Skeletal muscle tissue (tissue), 3 donors: ENCODE measurements at regions not wholly inside any gene's neighbourhood (a gene's known extent, or its start where the extent isn't known, plus 50 kb on each side); places are given as distances from the start of the nearest gene placed in this dataset.
A peak's percentile ranks its signal among the peaks of the same experiment; 100 is the strongest.

Experiments used
- H3K27ac ChIP-seq: one replicate; pipeline ENCODE4 v1.7.0; 2013; ENCODE audit warnings: mild to moderate bottlenecking, low read depth, low read length, inconsistent platforms
- H3K27me3 ChIP-seq, 3 donors: one replicate each; pipeline ENCODE4 v1.7.0; 2013; ENCODE audit warnings: low read length in 3 of 3; ENCODE audit not compliant: control insufficient read depth in 3 of 3, insufficient read depth in 3 of 3
- H3K36me3 ChIP-seq, 3 donors: one replicate each; pipeline ENCODE4 v1.7.0; 2013; ENCODE audit warnings: low read length in 3 of 3; ENCODE audit not compliant: control insufficient read depth in 3 of 3, insufficient read depth in 3 of 3
- H3K4me1 ChIP-seq, 3 donors: one replicate each; pipeline ENCODE4 v1.7.0; 2013; ENCODE audit warnings: low read length in 3 of 3, mild to moderate bottlenecking in 3 of 3; ENCODE audit not compliant: control insufficient read depth in 3 of 3, insufficient read depth in 3 of 3
- H3K4me3 ChIP-seq, 3 donors: one replicate each; pipeline ENCODE4 v1.7.0; 2013; ENCODE audit warnings: low read length in 3 of 3
- H3K9ac ChIP-seq, 3 donors: one replicate each; pipeline ENCODE4 v1.7.0; 2013; ENCODE audit warnings: low read length in 3 of 3, mild to moderate bottlenecking in 3 of 3, moderate library complexity in 2 of 3, low read depth in 1 of 3
- H3K9me3 ChIP-seq, 3 donors: one replicate each; pipeline ENCODE4 v1.7.0; 2013; ENCODE audit warnings: low read length in 3 of 3; ENCODE audit not compliant: control insufficient read depth in 3 of 3
- donor health status: Osteomylitis.

GRCh38 chr10:61830072-61830845 lies 71.2 kb upstream of the ARID5B start:
- no peak overlapping the region for H3K27ac ChIP-seq
- peaks cover 3 to 12% (median 7%) of the 10 kb centered on the region in 3 donors for H3K4me1 ChIP-seq
- no peaks in the 10 kb centered on the region for H3K36me3 ChIP-seq
- no peaks in the 10 kb centered on the region for H3K27me3 ChIP-seq
- H3K9me3 ChIP-seq: peaks cover 0 to 7% (median 4%) of the 10 kb centered on the region in 3 donors
- H3K9ac ChIP-seq: no peak overlapping the region
- H3K4me3 ChIP-seq: peak overlapping the region in 1 of 3 donors; percentile 17

- H3K4me3 ChIP-seq: no peak overlapping the region
- H3K27ac ChIP-seq: no peak overlapping the region
- H3K27me3 ChIP-seq: no peaks in the 10 kb centered on the region
- H3K9me3 ChIP-seq: peaks cover 0 to 7% (median 4%) of the 10 kb centered on the region in 3 donors
- peaks cover 5 to 14% (median 7%) of the 10 kb centered on the region in 3 donors for H3K4me1 ChIP-seq
- H3K9ac ChIP-seq: no peak overlapping the region
- no peaks in the 10 kb centered on the region for H3K36me3 ChIP-seq
Measured at GRCh38 chr10:61830846-61831273, 70.6 kb upstream of the ARID5B start.

DNA sequence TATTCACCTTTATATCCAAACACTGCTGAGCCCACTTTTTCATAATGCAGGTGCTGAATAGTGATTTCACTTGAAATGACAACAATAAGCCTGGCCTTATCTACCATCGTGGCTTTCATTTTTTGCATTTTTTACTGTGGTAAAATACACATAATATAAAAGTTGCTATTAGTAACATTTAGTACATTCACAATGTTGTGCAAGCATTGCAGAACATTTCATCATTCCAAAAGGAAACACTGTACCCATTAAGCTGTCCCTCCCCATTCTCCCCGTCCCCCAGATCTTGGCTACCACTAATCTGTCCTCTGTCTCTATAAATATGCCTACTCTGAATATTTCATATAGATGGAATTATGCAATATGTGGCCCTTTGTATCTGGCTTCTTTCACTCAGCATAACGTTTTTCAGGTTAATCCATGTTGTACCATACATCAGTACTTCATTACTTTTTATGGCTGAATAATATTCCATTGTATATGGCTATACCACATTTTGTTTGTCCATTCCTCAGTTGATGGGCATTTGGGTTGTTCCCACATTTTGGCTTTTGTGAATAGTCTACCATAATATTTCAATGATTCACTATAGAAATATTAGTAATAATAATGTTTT lies 68.5 kb upstream of the ARID5B start:
- Histone ChIP-seq H3K4me1 (peaks cover 12 to 22% (median 12%) of the 10 kb centered on the region in 3 donors), H3K27me3 (no peaks in the 10 kb centered on the region), H3K27ac (no peak overlapping the region), H3K36me3 (no peaks in the 10 kb centered on the region), H3K9ac (no peak overlapping the region), H3K4me3 (no peak overlapping the region), H3K9me3 (peaks cover 0 to 7% (median 4%) of the 10 kb centered on the region in 3 donors)

DNA sequence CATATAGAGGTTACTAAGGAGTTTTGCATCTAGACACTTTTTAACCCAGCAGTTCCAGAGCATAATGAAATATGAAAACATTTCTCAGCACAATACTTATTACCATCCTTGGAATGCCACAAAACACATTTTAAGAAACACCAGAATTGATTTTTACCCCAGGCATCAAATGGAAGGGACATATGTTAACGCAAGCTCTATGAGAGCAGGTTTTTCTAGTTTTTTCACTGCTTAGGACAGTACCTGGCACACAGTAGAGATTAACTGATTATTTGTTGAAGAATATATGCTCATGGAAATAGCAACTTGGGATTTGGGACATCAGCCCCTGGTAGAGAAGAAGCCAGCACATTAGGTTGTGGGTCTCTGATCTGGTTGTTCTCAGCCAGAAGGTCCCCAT lies 67.0 kb upstream of the ARID5B start:
- Histone ChIP-seq H3K4me3 (no peak overlapping the region), H3K4me1 (peaks cover 12 to 22% (median 12%) of the 10 kb centered on the region in 3 donors), H3K9ac (no peak overlapping the region), H3K27me3 (no peaks in the 10 kb centered on the region), H3K36me3 (no peaks in the 10 kb centered on the region), H3K27ac (no peak overlapping the region), H3K9me3 (peaks cover 0 to 7% (median 4%) of the 10 kb centered on the region in 3 donors)

DNA sequence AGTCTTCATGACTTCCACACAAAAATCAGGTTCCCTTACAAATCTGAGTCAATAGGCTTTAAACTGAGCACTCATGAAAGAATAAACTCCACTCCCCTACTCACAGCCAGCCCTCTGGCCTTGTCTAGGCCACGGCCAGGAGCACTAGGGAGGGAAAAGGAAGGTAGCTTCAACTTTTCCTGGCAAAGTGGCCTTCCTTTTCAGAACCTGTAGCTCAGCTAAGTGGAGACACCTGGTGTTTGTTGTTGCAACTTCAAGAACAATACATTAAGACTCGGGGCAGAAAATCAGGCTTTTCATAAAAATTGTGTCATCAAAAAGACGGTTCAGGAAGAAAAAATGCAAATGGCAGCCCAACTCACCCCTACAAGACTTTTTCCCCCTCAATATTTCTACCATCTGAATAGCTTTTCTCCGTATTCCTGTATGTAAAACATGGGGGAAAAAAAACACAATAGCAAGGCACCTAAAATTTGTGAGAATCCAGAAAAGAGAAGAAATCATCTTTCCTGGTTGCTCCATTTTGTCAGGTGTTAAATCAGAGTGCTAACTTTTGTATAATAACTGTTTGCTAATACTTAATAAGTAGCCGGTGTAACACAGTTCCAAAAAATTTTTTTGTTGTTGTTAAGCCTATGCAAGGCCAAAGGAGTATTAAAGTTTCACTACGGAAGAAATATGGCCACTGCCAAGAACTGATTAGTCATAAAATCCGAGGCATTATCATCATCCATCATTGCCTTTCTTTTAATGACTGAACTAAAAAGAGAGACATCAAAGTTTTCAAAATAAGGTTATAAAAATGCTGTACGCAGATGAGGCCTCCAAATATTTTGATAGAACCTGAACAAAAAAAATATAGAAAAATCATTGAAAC lies 66.2 kb upstream of the ARID5B start:
- peak overlapping the region in 1 of 3 donors; percentile 34 for H3K9ac ChIP-seq
- H3K9me3 ChIP-seq: peaks cover 0 to 7% (median 4%) of the 10 kb centered on the region in 3 donors
- no peaks in the 10 kb centered on the region for H3K36me3 ChIP-seq
- no peaks in the 10 kb centered on the region for H3K27me3 ChIP-seq
- peak overlapping the region; percentile 44 for H3K27ac ChIP-seq
- peaks cover 7 to 20% (median 9%) of the 10 kb centered on the region in 3 donors for H3K4me1 ChIP-seq
- peak overlapping the region in 1 of 3 donors; percentile 9 for H3K4me3 ChIP-seq

DNA sequence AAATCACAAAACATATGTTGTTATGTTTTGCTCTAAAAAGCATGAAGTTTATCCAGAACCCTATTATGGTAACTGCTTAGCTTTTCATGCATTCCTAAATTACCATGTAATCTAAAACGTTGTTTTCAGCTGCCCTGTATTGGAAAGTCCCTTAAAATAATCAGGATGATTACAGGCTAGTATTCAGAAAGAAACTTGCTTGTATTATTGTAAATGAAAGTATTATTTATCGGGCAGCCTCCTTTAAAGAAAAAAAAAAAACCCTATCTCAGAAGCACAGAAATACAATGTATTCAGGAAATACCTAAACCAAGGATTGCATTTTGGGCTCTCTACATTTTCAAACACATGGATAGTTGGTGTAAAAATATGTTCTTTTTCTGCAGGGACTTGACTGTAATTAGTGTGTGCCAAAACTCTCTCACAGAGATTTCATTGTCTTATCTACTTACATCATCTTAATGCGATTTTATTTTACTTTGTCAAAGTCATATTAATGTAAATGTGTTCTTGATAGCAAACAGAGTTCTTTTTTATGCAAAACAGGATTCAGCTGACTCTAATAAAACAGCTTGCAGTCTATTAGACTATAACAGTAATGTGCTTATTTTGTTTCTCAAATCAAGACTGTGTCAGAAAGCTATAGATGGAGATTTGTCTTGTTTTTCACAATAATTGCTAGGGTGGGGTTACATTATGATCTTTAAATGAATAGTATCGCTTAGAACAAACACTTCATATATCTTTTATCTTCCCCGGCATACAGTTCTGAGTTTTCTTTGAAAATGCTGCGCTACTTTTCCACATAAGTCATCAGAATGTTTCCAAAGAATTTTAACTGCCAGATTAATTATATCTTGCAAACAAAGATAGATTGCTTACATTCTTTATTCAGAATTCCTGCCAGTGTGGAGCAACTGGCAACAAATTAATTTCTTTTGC lies 65.3 kb upstream of the ARID5B start:
- peak overlapping the region in 2 of 3 donors; percentile 2 to 4 for H3K4me3 ChIP-seq
- no peaks in the 10 kb centered on the region for H3K36me3 ChIP-seq
- H3K27me3 ChIP-seq: no peaks in the 10 kb centered on the region
- H3K27ac ChIP-seq: peak overlapping the region; percentile 48
- peak overlapping the region in 1 of 3 donors; percentile 51 for H3K9ac ChIP-seq
- H3K4me1 ChIP-seq: peaks cover 7 to 17% (median 9%) of the 10 kb centered on the region in 3 donors
- peaks cover 0 to 4% (median 1%) of the 10 kb centered on the region in 3 donors for H3K9me3 ChIP-seq

DNA sequence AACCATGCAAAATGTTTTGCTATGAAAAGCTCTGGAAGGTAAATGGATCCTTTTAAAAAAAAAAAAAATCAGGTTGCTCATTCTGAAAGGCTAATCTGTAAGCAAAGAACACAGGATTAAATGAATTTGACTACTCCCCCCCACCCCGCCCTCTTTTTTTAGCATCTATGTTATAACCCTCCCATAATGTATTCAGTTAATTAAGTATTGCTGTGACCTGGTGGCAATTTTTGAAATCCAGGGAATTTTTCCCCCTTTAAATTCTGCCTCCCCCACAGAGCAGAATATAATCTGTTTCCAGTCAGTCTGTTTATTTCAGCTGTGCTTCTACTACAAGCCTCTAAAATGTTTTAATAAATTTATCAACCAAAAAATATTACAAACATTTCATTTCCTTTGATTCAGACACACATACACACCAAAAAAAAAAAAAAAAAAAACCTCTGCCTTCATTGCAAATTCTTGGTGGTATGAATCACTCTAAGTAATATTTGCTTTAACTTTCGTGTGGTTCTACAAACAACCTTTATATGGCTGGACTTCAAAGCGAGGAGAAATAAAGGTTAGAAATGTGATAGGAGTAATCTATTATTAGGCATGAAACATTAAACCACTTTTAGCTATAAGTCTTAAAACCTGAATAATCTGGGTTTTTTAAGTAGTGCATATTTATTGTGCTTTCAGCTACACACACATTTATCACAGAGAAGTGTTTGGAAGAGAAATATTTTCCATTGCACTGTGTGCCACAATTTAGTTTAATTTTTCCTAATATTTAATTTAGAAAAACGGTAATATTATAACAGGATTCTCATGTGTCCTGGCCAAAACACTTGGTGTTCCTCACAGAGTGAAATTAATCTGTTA lies 64.4 kb upstream of the ARID5B start:
- peak overlapping the region; percentile 27 to 66 (median 51) for H3K9ac ChIP-seq
- peak overlapping the region in 2 of 3 donors; percentile 12 to 20 for H3K4me3 ChIP-seq
- peak overlapping the region; percentile 45 for H3K27ac ChIP-seq
- H3K4me1 ChIP-seq: peaks cover 7 to 17% (median 9%) of the 10 kb centered on the region in 3 donors
- H3K27me3 ChIP-seq: no peaks in the 10 kb centered on the region
- no peaks in the 10 kb centered on the region for H3K36me3 ChIP-seq
- H3K9me3 ChIP-seq: peaks cover 0 to under 1% (median 0%) of the 10 kb centered on the region in 3 donors

GRCh38 chr10:61837755-61838171 lies 63.7 kb upstream of the ARID5B start:
- peak overlapping the region; percentile 27 to 66 (median 46) for H3K9ac ChIP-seq
- no peaks in the 10 kb centered on the region for H3K27me3 ChIP-seq
- no peaks in the 10 kb centered on the region for H3K36me3 ChIP-seq
- no peak overlapping the region for H3K27ac ChIP-seq
- H3K4me1 ChIP-seq: peaks cover 7 to 17% (median 9%) of the 10 kb centered on the region in 3 donors
- H3K9me3 ChIP-seq: no peaks in the 10 kb centered on the region
- peak overlapping the region; percentile 12 to 42 (median 32) for H3K4me3 ChIP-seq
